GM19324 (cell line): ENCODE measurements at regions not wholly inside any gene's neighbourhood (a gene's known extent, or its start where the extent isn't known, plus 50 kb on each side); places are given as distances from the start of the nearest gene placed in this dataset.
"Not testable (repeated sequence)": the region's sequence is repeated elsewhere in the genome, so short reads cannot be mapped to it uniquely, and the experiment has no call there.

ENCODE experiments used
- ATAC-seq: cut with Tn5 transposase; IDR thresholded peaks from one replicate; pipeline ENCODE4 v1.9.1; 2021; ENCODE audit warnings: mild to moderate bottlenecking, moderate library complexity; ENCODE audit not compliant: unreplicated experiment, low FRiP score

GRCh38 chr9:26262421-26263107 is 584.3 kb upstream of the TUSC1 start:
- no peak for ATAC-seq

GRCh38 chr9:26261503-26262330 is 583.5 kb upstream of the TUSC1 start:
- ATAC-seq, result no peak

GRCh38 chr9:26260238-26260637 is 582.0 kb upstream of the TUSC1 start:
- no peak for ATAC-seq

DNA sequence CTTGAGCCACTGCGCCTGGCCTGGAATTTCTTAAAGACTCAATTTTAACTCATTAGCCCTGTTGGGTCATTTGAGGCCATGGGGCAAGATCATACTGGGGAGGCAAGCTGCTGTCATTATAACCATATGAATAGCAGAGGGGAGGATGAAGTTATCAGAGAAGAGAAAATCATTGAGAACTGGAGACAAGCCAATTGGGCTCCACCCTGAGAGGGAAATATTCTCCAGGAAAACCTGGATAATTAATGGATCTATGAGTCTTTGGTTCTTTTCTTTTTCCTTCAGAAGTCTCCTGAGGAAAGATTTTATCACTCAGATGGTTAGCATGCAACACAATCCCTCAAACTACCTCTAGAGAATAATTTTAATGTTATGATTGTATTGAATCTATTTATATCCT is 569.6 kb upstream of the TUSC1 start:
- no peak for ATAC-seq

- no peak for ATAC-seq
These were observed 566.6 kb upstream of the TUSC1 start for GRCh38 chr9:26244661-26245451.

- no peak for ATAC-seq
These were observed 565.5 kb upstream of the TUSC1 start for GRCh38 chr9:26243726-26244125.

DNA sequence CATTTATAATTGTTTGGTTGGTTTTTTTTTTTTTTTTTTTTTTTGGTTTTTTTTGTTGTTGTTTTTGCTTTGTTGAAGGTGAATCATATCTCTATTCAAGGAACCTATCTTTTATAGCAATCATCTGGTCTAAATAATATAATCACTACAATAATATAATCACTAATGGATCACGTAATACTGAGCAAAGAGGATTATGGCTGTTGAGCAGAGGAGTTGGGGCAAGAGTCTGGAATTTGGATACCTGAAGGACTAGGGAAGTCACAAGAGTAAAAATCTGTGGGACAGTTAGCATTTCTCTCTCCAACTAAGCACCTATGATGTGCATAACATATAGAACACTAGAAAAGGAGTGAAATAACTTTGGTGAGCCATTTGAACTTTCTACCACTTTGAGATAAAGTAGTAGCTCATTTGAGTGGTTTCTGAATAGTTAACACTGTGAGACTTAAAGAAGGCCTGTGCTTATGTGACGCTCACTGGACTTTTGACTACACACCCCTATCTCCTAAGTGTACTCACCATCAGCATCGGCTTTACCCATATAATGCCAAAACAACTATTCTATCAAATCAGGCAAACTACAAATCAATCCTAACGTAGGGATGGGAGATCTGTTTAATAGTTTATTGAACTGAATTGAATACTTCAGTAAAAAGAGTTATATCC is 564.9 kb upstream of the TUSC1 start:
- ATAC-seq, result no peak

- ATAC-seq, result no peak
These were observed 561.8 kb upstream of the TUSC1 start for GRCh38 chr9:26240020-26240419.

GRCh38 chr9:26237256-26237655 is 559.0 kb upstream of the TUSC1 start:
- ATAC-seq, result no peak

DNA sequence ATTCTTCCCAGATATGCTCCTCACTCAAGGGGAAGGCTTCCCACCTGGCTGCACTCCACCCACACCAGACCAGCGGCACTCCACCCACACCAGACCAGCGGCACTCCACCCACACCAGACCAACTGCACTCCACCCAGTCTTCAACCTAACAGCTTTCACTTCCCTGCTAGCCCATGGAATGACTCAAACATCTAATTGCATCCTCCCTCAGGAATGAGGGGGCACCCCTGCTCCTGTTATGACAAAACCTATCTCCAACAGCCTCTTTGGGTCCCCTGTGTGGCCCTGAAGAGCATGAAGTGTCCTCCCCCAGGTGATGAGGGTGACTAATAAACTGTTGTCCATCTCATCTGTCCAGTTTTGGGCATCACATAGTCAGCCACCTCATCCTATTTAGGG is 556.6 kb upstream of the TUSC1 start:
- no peak for ATAC-seq

DNA sequence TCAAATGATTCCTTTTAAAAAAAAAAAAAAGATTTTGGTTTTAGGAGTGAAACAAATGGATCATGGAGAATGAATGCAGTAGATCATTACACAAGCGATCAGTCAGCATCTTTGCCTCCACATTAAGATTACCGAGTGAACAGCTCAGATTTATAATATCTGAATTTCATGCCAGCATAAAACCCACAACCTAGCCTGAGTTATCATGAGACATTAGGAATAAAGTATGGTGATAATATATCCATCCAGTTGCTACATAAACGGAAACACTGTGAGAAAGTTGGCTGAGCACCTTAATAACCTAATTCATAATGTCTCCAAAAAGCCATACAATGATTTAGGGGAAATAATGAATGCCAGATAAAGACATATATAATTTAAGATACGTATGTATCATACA is 553.1 kb upstream of the TUSC1 start:
- ATAC-seq, result no peak

- no peak for ATAC-seq
These were observed 551.2 kb upstream of the TUSC1 start for GRCh38 chr9:26229324-26230054.

GRCh38 chr9:26228273-26228672 is 550.0 kb upstream of the TUSC1 start:
- ATAC-seq, result no peak

- no peak for ATAC-seq
These were observed 543.0 kb upstream of the TUSC1 start for GRCh38 chr9:26221290-26221689.

DNA sequence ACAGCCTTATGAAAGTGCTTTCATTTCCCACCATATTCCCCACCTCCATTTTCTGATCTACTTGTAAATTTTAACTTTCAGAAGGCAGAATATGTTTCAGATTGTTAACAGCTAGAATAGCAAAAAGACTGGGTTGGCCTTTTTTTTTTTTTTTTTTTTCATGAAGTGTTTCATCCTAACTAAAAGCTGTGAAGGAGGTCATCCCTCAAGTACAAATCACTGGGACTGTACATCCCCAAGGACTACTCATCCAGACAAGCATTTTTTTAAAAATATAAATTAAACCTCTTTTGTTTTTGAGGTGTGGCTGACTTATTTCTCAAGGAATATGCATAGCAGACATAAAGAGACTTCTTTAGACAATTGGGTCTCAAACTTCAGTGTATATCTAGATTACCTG is 542.1 kb upstream of the TUSC1 start:
- ATAC-seq, result no peak

- ATAC-seq, result no peak
These were observed 541.7 kb upstream of the TUSC1 start for GRCh38 chr9:26219961-26220360.

- ATAC-seq, result no peak
These were observed 538.5 kb upstream of the TUSC1 start for GRCh38 chr9:26216702-26217101.

GRCh38 chr9:26214713-26215444 is 536.6 kb upstream of the TUSC1 start:
- not testable (repeated sequence) for ATAC-seq

DNA sequence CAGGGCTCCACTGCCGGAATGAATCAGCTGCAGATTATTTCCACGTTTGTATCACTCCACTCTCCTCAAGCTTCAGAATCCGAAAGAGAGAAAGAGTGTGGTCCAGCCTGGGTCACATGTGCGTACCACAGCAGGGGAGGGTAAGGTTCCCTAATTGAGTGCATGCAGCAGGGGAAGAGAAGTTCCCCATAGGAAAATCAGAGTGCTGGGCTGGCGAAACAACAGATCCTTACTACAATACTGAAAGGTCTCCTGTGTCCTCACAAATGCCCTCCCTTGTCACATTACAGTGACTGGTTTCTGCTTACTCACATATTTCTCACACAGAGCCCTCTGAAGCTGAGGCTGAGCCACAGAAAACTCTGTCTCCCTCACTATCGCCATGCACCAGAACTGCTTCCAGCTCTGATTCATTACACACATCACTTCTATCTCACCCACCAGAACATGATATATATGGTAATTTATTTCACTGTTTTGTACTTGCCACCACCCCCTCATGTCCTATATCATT is 532.2 kb upstream of the TUSC1 start:
- no peak for ATAC-seq
